CD4-positive, CD25-positive, alpha-beta regulatory T cell (primary cell): ENCODE measurements at regions not wholly inside any gene's neighbourhood (a gene's known extent, or its start where the extent isn't known, plus 50 kb on each side); places are given as distances from the start of the nearest gene placed in this dataset.

Experiments
- ATAC-seq, 2 donors: fragments of 150-1000 bp; cut with Tn5 transposase; one replicate each; pipeline ENCODE4 v1.10.0; 2021; ENCODE audit warnings: low read depth in 2 of 2, moderate number of reproducible peaks in 2 of 2, moderate library complexity in 1 of 2
- DNase-seq, 3 donors: peaks; one replicate each; pipeline versions ENCODE4 v3.0.0 to v3.0.0-alpha.2; 2012 to 2022; ENCODE audit warnings: mixed read lengths in 1 of 3
- H3K27ac ChIP-seq: one replicate; pipeline ENCODE4 v1.7.0; 2013; ENCODE audit warnings: mild to moderate bottlenecking, low read length; ENCODE audit not compliant: insufficient read depth, poor library complexity, severe bottlenecking
- H3K27me3 ChIP-seq: one replicate; pipeline ENCODE4 v1.7.0; 2013; ENCODE audit warnings: low read length; ENCODE audit not compliant: control insufficient read depth, insufficient read depth
- H3K36me3 ChIP-seq: one replicate; pipeline ENCODE4 v1.7.0; 2013; ENCODE audit warnings: mild to moderate bottlenecking, low read length, moderate library complexity; ENCODE audit not compliant: control insufficient read depth, insufficient read depth
- H3K4me1 ChIP-seq: 2 replicates; pipeline ENCODE4 v1.7.0; 2013; ENCODE audit warnings: mild to moderate bottlenecking, low read length; ENCODE audit not compliant: insufficient read depth, control insufficient read depth, poor library complexity, severe bottlenecking
- H3K4me3 ChIP-seq: one replicate; pipeline ENCODE4 v1.7.0; 2013; ENCODE audit warnings: low read depth, mild to moderate bottlenecking, low read length, moderate library complexity
- H3K9me3 ChIP-seq, 2 experiments: 1 replicate in 1 of 2; 2 replicates in 1 of 2; pipeline ENCODE4 v1.7.0; 2013; ENCODE audit warnings: low read length in 2 of 2, mild to moderate bottlenecking in 1 of 2, moderate library complexity in 1 of 2; ENCODE audit not compliant: control insufficient read depth in 2 of 2
- H3K27ac Mint-ChIP-seq, 3 donors: one replicate each; pipeline ENCODE4 v1.8.0; 2020 to 2022; ENCODE audit warnings: mild to moderate bottlenecking in 3 of 3, mixed read lengths in 3 of 3, moderate library complexity in 2 of 3
- H3K27me3 Mint-ChIP-seq: one replicate; pipeline ENCODE4 v1.8.0; 2022; ENCODE audit warnings: mild to moderate bottlenecking, mixed read lengths
- H3K36me3 Mint-ChIP-seq: one replicate; pipeline ENCODE4 v1.8.0; 2020; ENCODE audit warnings: mixed read lengths
- H3K4me1 Mint-ChIP-seq, 4 donors: one replicate each; pipeline ENCODE4 v1.8.0; 2020 to 2022; ENCODE audit warnings: mixed read lengths in 4 of 4, mild to moderate bottlenecking in 1 of 4
- H3K4me3 Mint-ChIP-seq, 4 donors: one replicate each; pipeline ENCODE4 v1.8.0; 2020 to 2022; ENCODE audit warnings: mild to moderate bottlenecking in 4 of 4, mixed read lengths in 4 of 4, moderate library complexity in 3 of 4
- H3K9me3 Mint-ChIP-seq, 7 donors: one replicate each; pipeline ENCODE4 v1.8.0; 2020 to 2022; ENCODE audit warnings: mixed read lengths in 7 of 7, mild to moderate bottlenecking in 3 of 7, moderate library complexity in 2 of 7

DNA sequence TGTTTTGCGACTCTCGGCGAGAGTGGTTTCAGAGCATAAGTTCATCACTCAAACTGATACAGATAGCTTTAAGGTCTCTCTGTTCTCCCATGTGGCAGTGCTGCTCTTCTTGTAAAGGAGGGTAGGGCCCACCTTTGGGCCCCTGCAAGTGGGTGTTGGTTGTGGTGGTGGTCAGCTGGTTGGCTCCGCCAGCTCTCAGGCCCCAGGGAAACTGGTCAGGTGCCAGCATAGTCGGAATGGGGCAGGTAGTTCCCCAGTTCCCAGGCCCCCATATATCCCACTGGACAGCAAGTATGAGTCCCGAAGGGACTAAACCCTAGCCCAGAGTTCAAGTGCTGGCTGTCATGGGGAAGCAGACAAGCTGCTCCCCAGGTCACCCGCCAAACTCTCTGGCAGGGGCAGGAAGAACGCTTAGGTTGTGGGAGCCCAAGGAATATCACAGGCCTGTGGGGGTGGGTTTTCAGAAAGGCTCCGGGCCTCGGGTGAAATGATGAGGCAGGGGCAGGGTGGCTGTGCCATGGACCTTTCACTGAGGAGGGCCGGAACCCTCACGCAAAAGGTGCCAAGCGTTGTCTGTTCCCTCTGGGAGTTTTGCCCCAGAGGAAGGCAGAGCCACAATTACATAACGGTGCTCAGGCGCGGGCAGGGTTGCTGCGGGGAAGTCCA lies 185.1 kb downstream of the EFHB start:
- Histone ChIP-seq H3K4me1 (no peaks in the 10 kb centered on the region), H3K4me3 (no peak overlapping the region), H3K27me3 (no peaks in the 10 kb centered on the region), H3K9me3 (no peaks in the 10 kb centered on the region), H3K36me3 (no peaks in the 10 kb centered on the region), H3K27ac (no peak overlapping the region)
- Mint-ChIP-seq H3K27ac (no peak overlapping the region), H3K27me3 (no peaks in the 10 kb centered on the region), H3K4me3 (no peak overlapping the region), H3K9me3 (peaks cover 0 to 8% (median 1%) of the 10 kb centered on the region in 7 donors), H3K4me1 (no peaks in the 10 kb centered on the region), H3K36me3 (no peaks in the 10 kb centered on the region)
- no peak for DNase-seq
- no peak for ATAC-seq

DNA sequence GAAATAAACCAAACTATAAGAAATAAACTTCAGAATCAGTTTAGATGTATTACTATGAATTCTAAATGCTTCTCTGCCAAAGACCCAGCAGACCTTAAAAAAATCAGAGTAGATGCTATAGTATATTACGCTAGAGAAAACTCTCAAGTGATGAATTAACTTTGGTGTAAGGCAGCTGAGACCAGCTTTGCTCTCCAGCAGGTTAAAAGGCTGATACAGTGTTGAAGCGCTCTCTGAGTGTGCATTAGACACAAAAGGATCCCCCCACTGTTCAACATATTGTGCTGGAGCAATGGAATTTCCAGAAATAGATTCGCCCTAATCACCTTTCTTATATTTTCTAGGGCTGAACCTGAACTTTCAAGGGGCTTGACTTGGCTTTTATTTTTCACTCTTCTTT lies 190.0 kb downstream of the EFHB start:
- ATAC-seq, result no peak
- Histone ChIP-seq H3K27me3 (no peaks in the 10 kb centered on the region), H3K4me1 (no peaks in the 10 kb centered on the region), H3K4me3 (no peak overlapping the region), H3K36me3 (no peaks in the 10 kb centered on the region), H3K27ac (no peak overlapping the region), H3K9me3 (no peaks in the 10 kb centered on the region)
- Mint-ChIP-seq H3K36me3 (no peaks in the 10 kb centered on the region), H3K4me3 (no peak overlapping the region), H3K27ac (no peak overlapping the region), H3K9me3 (peaks cover 0 to 8% (median 0%) of the 10 kb centered on the region in 7 donors), H3K4me1 (no peaks in the 10 kb centered on the region), H3K27me3 (no peaks in the 10 kb centered on the region)
- no peak for DNase-seq

DNA sequence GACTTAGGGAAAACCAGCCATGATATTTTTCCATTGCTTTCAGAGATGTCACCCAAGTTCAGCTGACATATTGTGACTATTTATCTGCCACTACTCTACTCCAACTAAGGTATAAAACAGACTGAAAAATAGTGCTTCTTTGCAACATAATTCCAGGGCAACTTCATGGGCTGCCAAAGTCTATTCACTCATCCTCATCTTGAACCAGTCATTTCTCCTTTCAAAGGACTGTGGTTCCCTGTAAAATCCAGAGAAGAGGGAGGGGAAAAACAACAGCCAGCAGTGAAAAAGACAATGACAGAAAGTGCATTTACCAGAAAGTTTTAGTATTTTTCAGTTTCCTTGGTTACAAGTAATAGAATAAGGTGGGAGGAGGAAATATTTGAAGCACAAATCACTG lies 191.1 kb downstream of the EFHB start:
- Mint-ChIP-seq H3K27ac (no peak overlapping the region), H3K36me3 (no peaks in the 10 kb centered on the region)

DNA sequence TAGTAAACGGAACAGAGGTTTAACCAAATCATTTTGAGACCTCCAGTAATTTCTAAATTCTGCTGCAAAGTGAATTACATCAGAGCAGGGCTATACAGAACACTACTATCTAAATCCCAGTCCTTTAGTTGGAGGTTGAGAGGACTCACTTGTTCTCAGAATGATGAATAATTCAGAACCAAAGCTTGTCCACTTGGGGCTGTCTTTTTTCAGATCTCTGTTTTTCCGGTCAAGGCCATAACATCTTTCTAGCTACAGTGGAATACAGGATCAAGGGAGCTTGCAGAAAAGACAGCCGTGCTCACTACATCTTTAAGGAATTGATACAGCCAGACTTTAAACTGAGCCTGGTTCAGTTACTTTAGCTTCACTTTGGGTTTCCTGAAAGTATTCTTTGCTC lies 194.5 kb downstream of the EFHB start:
- Histone ChIP-seq H3K36me3 (no peaks in the 10 kb centered on the region), H3K4me3 (no peak overlapping the region), H3K9me3 (no peaks in the 10 kb centered on the region), H3K4me1 (no peaks in the 10 kb centered on the region), H3K27ac (no peak overlapping the region), H3K27me3 (no peaks in the 10 kb centered on the region)
- peaks cover 0 to 2% (median 0%) of the 10 kb centered on the region in 7 donors for H3K9me3 Mint-ChIP-seq
- DNase-seq (no peak), ATAC-seq (no peak)
- no peaks in the 10 kb centered on the region for H3K36me3 Mint-ChIP-seq
- no peaks in the 10 kb centered on the region for H3K4me1 Mint-ChIP-seq
- no peak overlapping the region for H3K4me3 Mint-ChIP-seq
- H3K27ac Mint-ChIP-seq, result no peak overlapping the region
- no peaks in the 10 kb centered on the region for H3K27me3 Mint-ChIP-seq

More for the DNA sequence above, 191.1 kb downstream of the EFHB start:
- ATAC-seq (no peak), DNase-seq (no peak)
- H3K4me1 ChIP-seq, result no peaks in the 10 kb centered on the region
- Mint-ChIP-seq H3K27me3 (no peaks in the 10 kb centered on the region), H3K4me3 (no peak overlapping the region), H3K9me3 (peaks cover 0 to 8% (median 0%) of the 10 kb centered on the region in 7 donors), H3K4me1 (no peaks in the 10 kb centered on the region)
- no peak overlapping the region for H3K27ac ChIP-seq
- H3K27me3 ChIP-seq, result no peaks in the 10 kb centered on the region
- H3K4me3 ChIP-seq, result no peak overlapping the region
- no peaks in the 10 kb centered on the region for H3K36me3 ChIP-seq
- H3K9me3 ChIP-seq, result no peaks in the 10 kb centered on the region

DNA sequence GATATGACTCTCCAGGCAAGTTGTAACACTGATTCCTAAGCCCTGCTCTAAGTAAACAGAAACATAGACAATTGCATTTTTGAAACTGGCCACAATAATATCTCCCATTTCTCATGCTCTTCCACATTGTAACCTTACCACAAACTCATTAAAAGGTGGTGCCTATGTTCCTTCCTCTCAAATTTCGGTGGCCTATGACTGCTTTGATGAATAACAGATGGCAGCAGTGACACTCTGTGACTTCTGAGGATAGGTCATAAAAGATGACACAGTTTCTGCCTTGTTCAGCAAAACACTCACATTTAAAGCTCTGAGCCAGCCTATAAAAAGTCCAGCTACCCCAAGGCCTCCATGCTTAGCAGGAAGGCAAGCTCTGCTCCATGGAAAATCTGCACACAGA lies 195.2 kb downstream of the EFHB start:
- Mint-ChIP-seq H3K36me3 (no peaks in the 10 kb centered on the region), H3K9me3 (peaks cover 0 to 2% (median 0%) of the 10 kb centered on the region in 7 donors), H3K27ac (no peak overlapping the region), H3K4me3 (no peak overlapping the region), H3K4me1 (no peaks in the 10 kb centered on the region), H3K27me3 (no peaks in the 10 kb centered on the region)
- H3K27me3 ChIP-seq, result no peaks in the 10 kb centered on the region
- ATAC-seq (no peak), DNase-seq (no peak)
- no peak overlapping the region for H3K27ac ChIP-seq
- H3K36me3 ChIP-seq, result no peaks in the 10 kb centered on the region
- H3K4me1 ChIP-seq, result no peaks in the 10 kb centered on the region
- no peaks in the 10 kb centered on the region for H3K9me3 ChIP-seq
- H3K4me3 ChIP-seq, result no peak overlapping the region

DNA sequence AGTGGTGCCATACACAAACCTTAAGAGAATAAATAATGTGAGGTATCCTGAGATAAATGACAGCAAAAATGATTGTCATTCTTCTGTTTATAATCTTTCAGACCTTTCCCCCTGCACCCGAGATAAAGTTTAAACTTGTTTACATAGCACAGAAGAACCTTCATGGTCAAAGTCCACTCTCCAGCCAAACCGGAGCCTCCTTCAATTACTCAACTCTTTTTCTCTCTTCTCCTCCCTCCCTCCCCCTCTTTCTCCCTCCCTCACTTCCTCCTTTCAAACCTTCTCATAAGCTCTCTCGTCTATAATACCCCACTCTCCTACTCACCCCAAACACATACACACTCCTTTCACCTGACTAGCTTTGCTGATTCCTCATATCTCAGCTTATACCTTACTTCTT lies 198.9 kb downstream of the EFHB start:
- H3K27ac Mint-ChIP-seq, result no peak overlapping the region
- no peaks in the 10 kb centered on the region for H3K4me1 Mint-ChIP-seq
- ATAC-seq, result no peak
- no peak for DNase-seq
- no peaks in the 10 kb centered on the region for H3K36me3 Mint-ChIP-seq
- H3K27me3 ChIP-seq, result no peaks in the 10 kb centered on the region
- no peaks in the 10 kb centered on the region for H3K4me1 ChIP-seq
- H3K4me3 Mint-ChIP-seq, result no peak overlapping the region
- H3K36me3 ChIP-seq, result no peaks in the 10 kb centered on the region
- peaks cover 0 to 2% (median 0%) of the 10 kb centered on the region in 7 donors for H3K9me3 Mint-ChIP-seq
- H3K9me3 ChIP-seq, result no peaks in the 10 kb centered on the region
- H3K27me3 Mint-ChIP-seq, result no peaks in the 10 kb centered on the region
- H3K4me3 ChIP-seq, result no peak overlapping the region
- H3K27ac ChIP-seq, result no peak overlapping the region

DNA sequence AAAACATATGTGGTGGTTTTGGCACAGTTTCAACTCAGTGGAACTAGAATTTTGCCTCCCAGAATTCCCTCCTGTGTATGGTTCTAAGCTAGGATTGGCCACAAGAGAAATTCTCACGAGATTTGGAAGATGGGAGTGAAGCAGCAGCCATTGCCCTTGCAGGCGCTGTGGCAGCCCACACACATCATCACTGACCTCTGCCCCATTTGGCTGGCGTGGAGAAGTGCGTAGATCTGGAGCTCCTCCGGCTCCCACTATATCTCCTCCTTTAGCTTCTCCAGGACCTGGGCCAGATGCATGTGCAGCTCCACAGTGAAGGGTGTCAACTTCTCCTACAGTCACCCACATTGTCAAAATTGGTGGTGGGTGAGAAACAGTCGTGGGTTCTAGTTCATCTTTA lies 199.6 kb downstream of the EFHB start:
- no peak overlapping the region for H3K27ac ChIP-seq
- H3K36me3 Mint-ChIP-seq, result no peaks in the 10 kb centered on the region
- no peaks in the 10 kb centered on the region for H3K9me3 ChIP-seq
- H3K4me3 Mint-ChIP-seq, result no peak overlapping the region
- no peaks in the 10 kb centered on the region for H3K4me1 Mint-ChIP-seq
- peaks cover 0 to 4% (median 0%) of the 10 kb centered on the region in 7 donors for H3K9me3 Mint-ChIP-seq
- no peak overlapping the region for H3K27ac Mint-ChIP-seq
- ATAC-seq, result no peak
- no peak for DNase-seq
- H3K4me3 ChIP-seq, result no peak overlapping the region
- H3K27me3 ChIP-seq, result no peaks in the 10 kb centered on the region
- no peaks in the 10 kb centered on the region for H3K4me1 ChIP-seq
- no peaks in the 10 kb centered on the region for H3K36me3 ChIP-seq
- H3K27me3 Mint-ChIP-seq, result no peaks in the 10 kb centered on the region

DNA sequence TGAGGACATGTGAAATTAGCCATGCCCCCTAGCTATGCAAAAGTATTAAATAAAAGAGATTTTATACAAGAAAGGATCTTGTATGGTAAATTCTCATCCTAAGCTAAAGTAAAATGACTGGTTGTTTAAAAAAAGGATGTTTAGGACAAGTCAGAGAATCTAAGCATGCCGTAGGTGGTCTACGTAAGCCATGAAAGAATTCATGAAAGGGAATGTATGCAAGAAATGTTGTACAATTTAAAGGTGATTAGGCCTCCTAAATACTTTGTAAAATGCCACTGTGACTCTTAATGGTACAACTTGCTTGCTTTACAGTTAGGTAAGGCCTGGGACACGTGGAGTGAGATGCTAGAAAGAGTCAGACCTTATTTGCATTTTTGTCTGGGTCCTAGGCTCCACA lies 209.0 kb downstream of the EFHB start:
- no peaks in the 10 kb centered on the region for H3K36me3 ChIP-seq
- Mint-ChIP-seq H3K4me1 (no peaks in the 10 kb centered on the region), H3K36me3 (no peaks in the 10 kb centered on the region), H3K9me3 (peaks cover 0 to 6% (median 0%) of the 10 kb centered on the region in 7 donors), H3K27ac (no peak overlapping the region), H3K4me3 (no peak overlapping the region), H3K27me3 (no peaks in the 10 kb centered on the region)
- no peak overlapping the region for H3K27ac ChIP-seq
- DNase-seq, result no peak
- no peaks in the 10 kb centered on the region for H3K9me3 ChIP-seq
- H3K4me3 ChIP-seq, result no peak overlapping the region
- H3K27me3 ChIP-seq, result no peaks in the 10 kb centered on the region
- no peaks in the 10 kb centered on the region for H3K4me1 ChIP-seq
- no peak for ATAC-seq
